ENCODE measurements at regions not wholly inside any gene's neighbourhood (a gene's known extent, or its start where the extent isn't known, plus 50 kb on each side); places are given as distances from the start of the nearest gene placed in this dataset.

DNA sequence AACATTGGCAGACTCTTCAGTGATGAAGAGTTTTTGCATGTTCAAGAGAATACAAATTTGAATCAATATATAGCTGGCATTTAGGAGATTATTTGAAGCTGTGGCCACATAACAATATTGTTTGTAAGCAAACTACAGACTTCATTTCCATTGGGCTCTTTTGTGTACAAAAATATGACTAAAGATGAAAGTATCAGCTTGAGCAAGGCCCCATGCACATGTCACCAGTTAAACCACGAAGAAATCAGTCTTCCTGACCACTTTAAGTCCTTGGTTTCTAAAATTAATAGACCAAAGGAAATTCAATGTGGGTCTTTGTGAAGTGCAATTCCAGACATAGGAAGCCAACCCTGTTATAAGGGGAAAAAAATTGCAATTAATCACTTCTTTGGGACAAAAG, 1664.6 kb upstream of the ADGRL3 start:
- intact Hi-C loops (cut with DNase I) = no loop called here
- H3K4me3 ChIP-seq (ENCODE audit: low read length in 3 of 3) = no peak overlapping the region
- no peak for DNase-seq
- H3K4me1 ChIP-seq (ENCODE audit: control insufficient read depth in 2 of 3, insufficient read depth in 2 of 3, low read depth in 1 of 3, low read length in 3 of 3) = no peaks in the 10 kb centered on the region
- TF ChIP-seq, protein P1, sequence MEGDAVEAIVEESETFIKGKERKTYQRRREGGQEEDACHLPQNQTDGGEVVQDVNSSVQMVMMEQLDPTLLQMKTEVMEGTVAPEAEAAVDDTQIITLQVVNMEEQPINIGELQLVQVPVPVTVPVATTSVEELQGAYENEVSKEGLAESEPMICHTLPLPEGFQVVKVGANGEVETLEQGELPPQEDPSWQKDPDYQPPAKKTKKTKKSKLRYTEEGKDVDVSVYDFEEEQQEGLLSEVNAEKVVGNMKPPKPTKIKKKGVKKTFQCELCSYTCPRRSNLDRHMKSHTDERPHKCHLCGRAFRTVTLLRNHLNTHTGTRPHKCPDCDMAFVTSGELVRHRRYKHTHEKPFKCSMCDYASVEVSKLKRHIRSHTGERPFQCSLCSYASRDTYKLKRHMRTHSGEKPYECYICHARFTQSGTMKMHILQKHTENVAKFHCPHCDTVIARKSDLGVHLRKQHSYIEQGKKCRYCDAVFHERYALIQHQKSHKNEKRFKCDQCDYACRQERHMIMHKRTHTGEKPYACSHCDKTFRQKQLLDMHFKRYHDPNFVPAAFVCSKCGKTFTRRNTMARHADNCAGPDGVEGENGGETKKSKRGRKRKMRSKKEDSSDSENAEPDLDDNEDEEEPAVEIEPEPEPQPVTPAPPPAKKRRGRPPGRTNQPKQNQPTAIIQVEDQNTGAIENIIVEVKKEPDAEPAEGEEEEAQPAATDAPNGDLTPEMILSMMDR (IDR thresholded peaks at IDR 0.05; ENCODE audit: borderline replicate concordance, extremely low read depth, insufficient read depth) = no peak
- no peaks in the 10 kb centered on the region for H3K36me3 ChIP-seq (ENCODE audit: control insufficient read depth in 2 of 3, insufficient read depth in 3 of 3, low read length in 3 of 3)
- no peak overlapping the region for H3K9ac ChIP-seq (ENCODE audit: low read length in 3 of 3)
- H3K9me3 ChIP-seq (ENCODE audit: control insufficient read depth in 2 of 3, insufficient read depth in 1 of 3, low read length in 3 of 3) = no peaks in the 10 kb centered on the region
- H3K27ac ChIP-seq (ENCODE audit: low read depth in 2 of 2, low read length in 2 of 2) = no peak overlapping the region
- no peak for FAIRE-seq
- no peaks in the 10 kb centered on the region for H3K27me3 ChIP-seq (ENCODE audit: control insufficient read depth, insufficient read depth, low read length)

- Histone ChIP-seq H3K4me1 (ENCODE audit: control insufficient read depth in 2 of 3, insufficient read depth in 2 of 3, low read depth in 1 of 3, low read length in 3 of 3) (no peaks in the 10 kb centered on the region), H3K4me3 (ENCODE audit: low read length in 3 of 3) (no peak overlapping the region), H3K36me3 (ENCODE audit: control insufficient read depth in 2 of 3, insufficient read depth in 3 of 3, low read length in 3 of 3) (no peaks in the 10 kb centered on the region), H3K9ac (ENCODE audit: low read length in 3 of 3) (no peak overlapping the region), H3K9me3 (ENCODE audit: control insufficient read depth in 2 of 3, insufficient read depth in 1 of 3, low read length in 3 of 3) (no peaks in the 10 kb centered on the region), H3K27me3 (ENCODE audit: control insufficient read depth, insufficient read depth, low read length) (no peaks in the 10 kb centered on the region), H3K27ac (ENCODE audit: low read depth in 2 of 2, low read length in 2 of 2) (no peak overlapping the region)
- intact Hi-C loops (cut with DNase I) = no loop called here
- FAIRE-seq (no peak), DNase-seq (no peak)
- TF ChIP-seq, protein P1 (IDR thresholded peaks at IDR 0.05; ENCODE audit: borderline replicate concordance, extremely low read depth, insufficient read depth) = no peak
Measured at GRCh38 chr4:59536428-59536827, 1663.7 kb upstream of the ADGRL3 start.

DNA sequence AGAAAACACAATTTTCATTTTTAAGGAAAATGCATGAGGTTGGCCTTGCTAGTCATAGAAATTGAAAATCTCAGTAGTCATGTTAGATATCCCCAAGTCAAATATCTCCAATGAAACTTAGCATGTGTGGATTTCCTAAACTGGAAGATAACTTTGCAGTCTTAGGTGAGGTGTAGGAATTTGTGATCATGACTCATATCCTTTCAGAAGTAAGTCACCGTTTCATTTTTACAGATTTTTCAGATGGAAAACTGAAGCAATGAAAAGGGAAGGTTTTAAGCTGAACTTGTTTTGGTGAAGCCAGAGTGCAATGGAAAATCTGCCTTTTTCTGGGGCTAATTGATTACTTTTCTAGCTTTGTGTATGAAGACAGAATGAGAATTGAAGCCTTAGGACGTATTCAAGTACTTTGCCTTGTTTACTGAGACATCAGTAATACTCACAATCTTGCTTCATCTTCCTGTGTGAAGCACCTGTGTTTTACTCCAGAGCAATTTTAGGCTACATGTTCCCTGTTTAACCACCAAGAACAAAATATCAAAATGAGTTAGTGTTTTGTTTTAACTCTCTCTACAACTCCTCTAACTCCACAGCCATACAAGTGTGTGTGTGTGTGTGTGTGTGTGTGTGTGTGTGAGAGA, 1662.8 kb upstream of the ADGRL3 start:
- TF ChIP-seq, protein P1 (IDR thresholded peaks at IDR 0.05; ENCODE audit: borderline replicate concordance, extremely low read depth, insufficient read depth) = no peak
- intact Hi-C loops (cut with DNase I) = no loop called here
- Histone ChIP-seq H3K4me1 (ENCODE audit: control insufficient read depth in 2 of 3, insufficient read depth in 2 of 3, low read depth in 1 of 3, low read length in 3 of 3) (no peaks in the 10 kb centered on the region), H3K27ac (ENCODE audit: low read depth in 2 of 2, low read length in 2 of 2) (no peak overlapping the region), H3K4me3 (ENCODE audit: low read length in 3 of 3) (no peak overlapping the region), H3K9me3 (ENCODE audit: control insufficient read depth in 2 of 3, insufficient read depth in 1 of 3, low read length in 3 of 3) (no peaks in the 10 kb centered on the region), H3K9ac (ENCODE audit: low read length in 3 of 3) (no peak overlapping the region), H3K36me3 (ENCODE audit: control insufficient read depth in 2 of 3, insufficient read depth in 3 of 3, low read length in 3 of 3) (no peaks in the 10 kb centered on the region), H3K27me3 (ENCODE audit: control insufficient read depth, insufficient read depth, low read length) (no peaks in the 10 kb centered on the region)
- FAIRE-seq (no peak), DNase-seq (no peak)

- no peaks in the 10 kb centered on the region for H3K27me3 ChIP-seq (ENCODE audit: control insufficient read depth, insufficient read depth, low read length)
- TF ChIP-seq, protein P1 (IDR thresholded peaks at IDR 0.05; ENCODE audit: borderline replicate concordance, extremely low read depth, insufficient read depth) = no peak
- H3K4me1 ChIP-seq (ENCODE audit: control insufficient read depth in 2 of 3, insufficient read depth in 2 of 3, low read depth in 1 of 3, low read length in 3 of 3) = no peaks in the 10 kb centered on the region
- no peaks in the 10 kb centered on the region for H3K9me3 ChIP-seq (ENCODE audit: control insufficient read depth in 2 of 3, insufficient read depth in 1 of 3, low read length in 3 of 3)
- DNase-seq (no peak), FAIRE-seq (no peak)
- no peak overlapping the region for H3K4me3 ChIP-seq (ENCODE audit: low read length in 3 of 3)
- H3K9ac ChIP-seq (ENCODE audit: low read length in 3 of 3) = no peak overlapping the region
- H3K36me3 ChIP-seq (ENCODE audit: control insufficient read depth in 2 of 3, insufficient read depth in 3 of 3, low read length in 3 of 3) = no peaks in the 10 kb centered on the region
- intact Hi-C loops (cut with DNase I) = no loop called here
- H3K27ac ChIP-seq (ENCODE audit: low read depth in 2 of 2, low read length in 2 of 2) = no peak overlapping the region
Measured at GRCh38 chr4:59539401-59539800, 1660.7 kb upstream of the ADGRL3 start.
